Progenitor cell of endocrine pancreas (in vitro differentiated cells): ENCODE measurements at regions not wholly inside any gene's neighbourhood (a gene's known extent, or its start where the extent isn't known, plus 50 kb on each side); places are given as distances from the start of the nearest gene placed in this dataset.

ENCODE experiments used
- DNase-seq: peaks from one replicate; pipeline ENCODE4 v3.0.0; 2021; ENCODE audit warnings: low spot score; ENCODE audit not compliant: unreplicated experiment
- H3K27ac Mint-ChIP-seq: 2 replicates; pipeline ENCODE4 v1.8.0; 2021; ENCODE audit warnings: mild to moderate bottlenecking, moderate library complexity, mixed read lengths
- H3K27me3 Mint-ChIP-seq: 2 replicates; pipeline ENCODE4 v1.8.0; 2021; ENCODE audit warnings: mixed read lengths
- H3K36me3 Mint-ChIP-seq: 2 replicates; pipeline ENCODE4 v1.8.0; 2022; ENCODE audit warnings: mixed read lengths; ENCODE audit not compliant: insufficient read depth
- H3K4me1 Mint-ChIP-seq: 2 replicates; pipeline ENCODE4 v1.8.0; 2021; ENCODE audit warnings: low read depth, mixed read lengths
- H3K4me3 Mint-ChIP-seq: 2 replicates; pipeline ENCODE4 v1.8.0; 2021; ENCODE audit warnings: low read depth, mild to moderate bottlenecking, moderate library complexity, mixed read lengths
- H3K9me3 Mint-ChIP-seq: 2 replicates; pipeline ENCODE4 v1.8.0; 2021; ENCODE audit warnings: low read depth, mixed read lengths
- TF ChIP-seq, protein P1 (sequence below): fragments of 200-600 bp; sonication (generic); IDR thresholded peaks from one replicate; pipeline ENCODE4 v1.5.0; 2021; ENCODE audit warnings: antibody characterized with exemption, mild to moderate bottlenecking; ENCODE audit not compliant: unreplicated experiment

DNA sequence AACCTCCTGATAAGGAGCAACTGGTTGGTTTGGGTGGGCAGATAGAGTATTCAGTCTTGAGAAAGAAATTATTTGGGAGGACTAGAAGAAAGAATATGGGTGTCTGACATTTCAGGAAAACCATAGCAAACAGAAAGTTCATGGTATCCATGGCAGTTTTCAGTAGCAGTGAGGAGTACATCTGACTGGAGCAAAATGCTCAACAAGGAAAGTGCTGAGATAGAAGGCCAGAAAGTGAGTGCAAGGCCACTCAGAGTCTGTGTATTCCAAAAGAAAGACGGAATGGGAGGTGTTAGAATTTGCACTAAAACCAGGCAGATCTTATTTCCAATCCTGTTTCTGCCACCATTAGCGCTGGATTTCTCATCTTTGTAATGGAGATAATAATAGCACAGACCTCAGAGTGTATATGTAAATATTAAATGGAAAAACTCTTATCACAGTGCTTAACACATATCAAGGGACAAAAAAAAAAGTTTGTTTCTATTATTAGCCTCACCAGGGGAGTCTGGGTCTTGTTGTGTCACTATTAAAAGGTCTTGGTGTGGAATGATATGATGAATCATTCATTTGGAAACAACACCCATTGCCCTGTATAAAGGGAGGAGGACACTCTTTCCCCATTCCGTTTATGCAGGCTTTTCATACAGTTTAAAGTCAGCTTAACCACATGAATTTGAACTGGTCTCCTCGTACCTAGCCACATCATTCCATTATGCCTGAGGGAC is 349.8 kb downstream of the IPO8 start:
- no peaks in the 10 kb centered on the region for H3K4me1 Mint-ChIP-seq
- H3K27ac Mint-ChIP-seq, result no peak overlapping the region
- TF ChIP-seq, protein P1, sequence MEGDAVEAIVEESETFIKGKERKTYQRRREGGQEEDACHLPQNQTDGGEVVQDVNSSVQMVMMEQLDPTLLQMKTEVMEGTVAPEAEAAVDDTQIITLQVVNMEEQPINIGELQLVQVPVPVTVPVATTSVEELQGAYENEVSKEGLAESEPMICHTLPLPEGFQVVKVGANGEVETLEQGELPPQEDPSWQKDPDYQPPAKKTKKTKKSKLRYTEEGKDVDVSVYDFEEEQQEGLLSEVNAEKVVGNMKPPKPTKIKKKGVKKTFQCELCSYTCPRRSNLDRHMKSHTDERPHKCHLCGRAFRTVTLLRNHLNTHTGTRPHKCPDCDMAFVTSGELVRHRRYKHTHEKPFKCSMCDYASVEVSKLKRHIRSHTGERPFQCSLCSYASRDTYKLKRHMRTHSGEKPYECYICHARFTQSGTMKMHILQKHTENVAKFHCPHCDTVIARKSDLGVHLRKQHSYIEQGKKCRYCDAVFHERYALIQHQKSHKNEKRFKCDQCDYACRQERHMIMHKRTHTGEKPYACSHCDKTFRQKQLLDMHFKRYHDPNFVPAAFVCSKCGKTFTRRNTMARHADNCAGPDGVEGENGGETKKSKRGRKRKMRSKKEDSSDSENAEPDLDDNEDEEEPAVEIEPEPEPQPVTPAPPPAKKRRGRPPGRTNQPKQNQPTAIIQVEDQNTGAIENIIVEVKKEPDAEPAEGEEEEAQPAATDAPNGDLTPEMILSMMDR, result no peak
- no peaks in the 10 kb centered on the region for H3K27me3 Mint-ChIP-seq
- DNase-seq, result no peak
- peaks cover 13% of the 10 kb centered on the region for H3K9me3 Mint-ChIP-seq
- no peak overlapping the region for H3K4me3 Mint-ChIP-seq
- H3K36me3 Mint-ChIP-seq, result no peaks in the 10 kb centered on the region

DNA sequence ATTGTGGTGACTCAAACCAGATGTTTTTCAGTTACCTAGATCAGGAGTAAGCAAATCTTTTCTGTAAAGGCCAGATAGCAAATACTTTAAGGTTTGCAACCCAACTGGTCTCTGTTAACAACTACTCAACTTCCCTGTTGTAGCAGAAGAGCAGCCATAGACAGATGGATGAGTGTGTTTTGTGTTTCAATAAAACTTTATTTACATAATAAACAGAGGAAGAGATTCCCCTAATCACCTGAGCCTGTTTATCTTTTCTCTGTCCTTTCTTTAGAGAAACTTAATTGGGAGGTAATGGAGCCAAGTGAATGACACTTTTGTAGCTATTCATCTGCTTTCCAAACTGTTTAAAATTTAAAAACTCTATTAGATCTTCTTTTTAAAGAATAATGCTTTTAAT is 365.1 kb downstream of the IPO8 start:
- Mint-ChIP-seq H3K36me3 (no peaks in the 10 kb centered on the region), H3K4me3 (no peak overlapping the region), H3K27ac (no peak overlapping the region), H3K27me3 (no peaks in the 10 kb centered on the region), H3K9me3 (no peaks in the 10 kb centered on the region), H3K4me1 (peaks cover 5% of the 10 kb centered on the region)
- DNase-seq, result no peak
- TF ChIP-seq, protein P1, result no peak

DNA sequence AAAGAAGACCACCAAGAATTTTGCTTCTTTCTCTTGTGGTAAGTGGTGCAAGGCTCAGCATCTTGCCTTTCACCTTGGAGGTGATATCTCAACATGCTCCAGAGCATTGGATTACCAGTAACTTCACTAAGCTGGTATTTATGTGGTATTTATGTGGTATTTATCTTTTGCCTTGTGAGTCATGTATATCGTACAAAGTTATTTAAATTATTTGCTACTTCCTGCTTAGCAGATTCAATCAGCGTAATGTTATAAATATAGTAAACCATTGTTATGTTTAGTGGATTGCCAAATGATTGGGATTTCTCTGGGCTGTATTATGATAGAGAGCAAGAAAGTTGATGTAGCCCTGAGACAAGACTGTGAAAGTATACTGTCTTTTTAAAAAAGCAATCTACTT is 366.4 kb downstream of the IPO8 start:
- TF ChIP-seq, protein P1, result no peak
- Mint-ChIP-seq H3K36me3 (no peaks in the 10 kb centered on the region), H3K27me3 (no peaks in the 10 kb centered on the region), H3K9me3 (no peaks in the 10 kb centered on the region), H3K4me3 (no peak overlapping the region), H3K4me1 (peaks cover 5% of the 10 kb centered on the region), H3K27ac (no peak overlapping the region)
- no peak for DNase-seq

DNA sequence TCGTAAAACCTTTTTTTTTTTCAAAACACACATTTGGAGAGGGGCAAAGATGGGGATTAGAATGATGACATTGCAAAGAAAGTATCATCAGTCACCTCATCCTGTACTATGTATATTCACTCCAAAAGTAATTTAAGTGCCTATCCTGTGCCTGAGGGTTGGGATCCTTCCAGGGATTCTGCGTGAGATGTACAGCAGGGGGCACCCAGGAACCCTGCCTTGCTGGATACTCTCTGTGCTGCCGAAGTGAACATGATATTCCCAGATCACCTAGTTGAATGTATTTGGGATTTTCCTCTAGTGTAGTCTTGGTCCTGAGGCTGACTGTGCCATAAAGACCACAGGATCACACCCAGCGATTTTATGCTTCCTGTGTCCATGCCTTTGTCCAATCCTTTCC is 372.7 kb downstream of the IPO8 start:
- Mint-ChIP-seq H3K9me3 (no peaks in the 10 kb centered on the region), H3K27me3 (peaks cover 4% of the 10 kb centered on the region), H3K36me3 (no peaks in the 10 kb centered on the region), H3K4me1 (no peaks in the 10 kb centered on the region), H3K4me3 (no peak overlapping the region), H3K27ac (no peak overlapping the region)
- TF ChIP-seq, protein P1, result no peak
- no peak for DNase-seq

DNA sequence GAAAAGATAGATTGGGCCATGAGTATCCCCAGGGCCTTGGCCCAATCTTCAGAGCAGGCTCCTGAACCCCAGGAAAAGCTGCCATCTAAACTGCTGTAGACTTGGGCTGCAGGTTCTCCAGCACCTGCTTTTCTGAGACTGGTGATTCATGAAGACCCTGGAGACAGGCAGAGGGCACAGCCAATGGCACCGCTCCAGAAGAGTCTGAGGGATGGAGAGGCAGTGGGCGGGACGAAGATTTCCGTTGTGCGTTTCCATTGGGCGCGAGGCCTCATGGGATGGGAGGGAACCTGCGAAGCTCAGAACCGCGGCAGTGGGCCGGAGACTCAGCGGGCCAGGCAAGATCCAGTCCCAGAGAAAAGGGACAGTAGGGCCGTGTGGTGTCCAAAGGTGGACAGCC is 375.1 kb downstream of the IPO8 start:
- Mint-ChIP-seq H3K27ac (no peak overlapping the region), H3K4me3 (no peak overlapping the region), H3K36me3 (no peaks in the 10 kb centered on the region), H3K4me1 (no peaks in the 10 kb centered on the region), H3K27me3 (peaks cover 4% of the 10 kb centered on the region), H3K9me3 (no peaks in the 10 kb centered on the region)
- TF ChIP-seq, protein P1, result no peak
- no peak for DNase-seq
